Naive thymus-derived CD4-positive, alpha-beta T cell (primary cell): ENCODE measurements at regions not wholly inside any gene's neighbourhood (a gene's known extent, or its start where the extent isn't known, plus 50 kb on each side); places are given as distances from the start of the nearest gene placed in this dataset.
"Not testable (repeated sequence)": the region's sequence is repeated elsewhere in the genome, so short reads cannot be mapped to it uniquely, and the experiment has no call there.

Source experiments
- ATAC-seq: fragments of 150-1000 bp; cut with Tn5 transposase; 2 replicates; pipeline ENCODE4 v1.10.0; 2021; ENCODE audit warnings: mild to moderate bottlenecking, moderate library complexity
- CTCF ChIA-PET: fragments of 350-600 bp; sonication (Branson Sonifier 250); formaldehyde crosslinking; loops from one replicate; lab custom pipeline; 2021; ENCODE audit warnings: antibody characterized with exemption; lab: Charles Lee
- POLR2A ChIA-PET: fragments of 350-600 bp; sonication (Branson Sonifier 250); formaldehyde crosslinking; loops from one replicate; lab custom pipeline; 2021; ENCODE audit warnings: antibody characterized with exemption, inconsistent platforms; lab: Charles Lee
- DNase-seq, 9 donors: peaks; one replicate each; pipeline versions ENCODE4 v3.0.0 to v3.0.0-alpha.2; 2020 to 2022; ENCODE audit warnings: mixed read lengths in 1 of 9
- H3K27ac ChIP-seq: one replicate; pipeline ENCODE4 v1.7.0; 2013; ENCODE audit warnings: mild to moderate bottlenecking, low read depth, low read length, moderate library complexity
- H3K27me3 ChIP-seq, 2 donors: one replicate each; pipeline ENCODE4 v1.7.0; 2013; ENCODE audit warnings: low read length in 2 of 2, mild to moderate bottlenecking in 2 of 2, moderate library complexity in 2 of 2; ENCODE audit not compliant: control insufficient read depth in 2 of 2, insufficient read depth in 2 of 2
- H3K36me3 ChIP-seq, 3 experiments: 1 replicate in 2 of 3; 2 replicates in 1 of 3; pipeline ENCODE4 v1.7.0; 2013; ENCODE audit warnings: low read length in 3 of 3, mild to moderate bottlenecking in 3 of 3, moderate library complexity in 1 of 3; ENCODE audit not compliant: insufficient read depth in 3 of 3, control insufficient read depth in 2 of 3
- H3K4me1 ChIP-seq, 2 donors: one replicate each; pipeline ENCODE4 v1.7.0; 2013; ENCODE audit warnings: low read length in 2 of 2, mild to moderate bottlenecking in 2 of 2, moderate library complexity in 1 of 2; ENCODE audit not compliant: control insufficient read depth in 2 of 2, insufficient read depth in 2 of 2
- H3K4me3 ChIP-seq: 2 replicates; pipeline ENCODE4 v1.7.0; 2013; ENCODE audit warnings: mild to moderate bottlenecking, low read length
- H3K9me3 ChIP-seq, 3 experiments: 1 replicate in 2 of 3; 2 replicates in 1 of 3; pipeline ENCODE4 v1.7.0; 2013; ENCODE audit warnings: low read length in 3 of 3; ENCODE audit not compliant: control insufficient read depth in 2 of 3
- H3K27ac Mint-ChIP-seq, 9 donors: one replicate each; pipeline ENCODE4 v1.8.0; 2020 to 2022; ENCODE audit warnings: mixed read lengths in 9 of 9, mild to moderate bottlenecking in 8 of 9, moderate library complexity in 5 of 9, inconsistent platforms in 2 of 9
- H3K27me3 Mint-ChIP-seq, 5 donors: one replicate each; pipeline ENCODE4 v1.8.0; 2021 to 2022; ENCODE audit warnings: mixed read lengths in 5 of 5, mild to moderate bottlenecking in 1 of 5
- H3K36me3 Mint-ChIP-seq, 5 donors: one replicate each; pipeline ENCODE4 v1.8.0; 2020 to 2022; ENCODE audit warnings: mixed read lengths in 5 of 5, mild to moderate bottlenecking in 3 of 5, inconsistent platforms in 1 of 5
- H3K4me1 Mint-ChIP-seq, 7 donors: one replicate each; pipeline ENCODE4 v1.8.0; 2020 to 2022; ENCODE audit warnings: mixed read lengths in 7 of 7, mild to moderate bottlenecking in 3 of 7, inconsistent platforms in 1 of 7
- H3K4me3 Mint-ChIP-seq, 10 donors: one replicate each; pipeline ENCODE4 v1.8.0; 2020 to 2022; ENCODE audit warnings: mild to moderate bottlenecking in 10 of 10, mixed read lengths in 10 of 10, moderate library complexity in 6 of 10, inconsistent platforms in 2 of 10
- H3K9me3 Mint-ChIP-seq, 11 donors: one replicate each; pipeline ENCODE4 v1.8.0; 2020 to 2022; ENCODE audit warnings: mixed read lengths in 11 of 11, mild to moderate bottlenecking in 4 of 11, inconsistent platforms in 1 of 11, moderate library complexity in 1 of 11
- intact Hi-C, 2 donors: fragments of 100-400 bp; cut with micrococcal nuclease; formaldehyde crosslinking; loops; one replicate each; pipeline ENCODE4 v1.15.1; 2023

DNA sequence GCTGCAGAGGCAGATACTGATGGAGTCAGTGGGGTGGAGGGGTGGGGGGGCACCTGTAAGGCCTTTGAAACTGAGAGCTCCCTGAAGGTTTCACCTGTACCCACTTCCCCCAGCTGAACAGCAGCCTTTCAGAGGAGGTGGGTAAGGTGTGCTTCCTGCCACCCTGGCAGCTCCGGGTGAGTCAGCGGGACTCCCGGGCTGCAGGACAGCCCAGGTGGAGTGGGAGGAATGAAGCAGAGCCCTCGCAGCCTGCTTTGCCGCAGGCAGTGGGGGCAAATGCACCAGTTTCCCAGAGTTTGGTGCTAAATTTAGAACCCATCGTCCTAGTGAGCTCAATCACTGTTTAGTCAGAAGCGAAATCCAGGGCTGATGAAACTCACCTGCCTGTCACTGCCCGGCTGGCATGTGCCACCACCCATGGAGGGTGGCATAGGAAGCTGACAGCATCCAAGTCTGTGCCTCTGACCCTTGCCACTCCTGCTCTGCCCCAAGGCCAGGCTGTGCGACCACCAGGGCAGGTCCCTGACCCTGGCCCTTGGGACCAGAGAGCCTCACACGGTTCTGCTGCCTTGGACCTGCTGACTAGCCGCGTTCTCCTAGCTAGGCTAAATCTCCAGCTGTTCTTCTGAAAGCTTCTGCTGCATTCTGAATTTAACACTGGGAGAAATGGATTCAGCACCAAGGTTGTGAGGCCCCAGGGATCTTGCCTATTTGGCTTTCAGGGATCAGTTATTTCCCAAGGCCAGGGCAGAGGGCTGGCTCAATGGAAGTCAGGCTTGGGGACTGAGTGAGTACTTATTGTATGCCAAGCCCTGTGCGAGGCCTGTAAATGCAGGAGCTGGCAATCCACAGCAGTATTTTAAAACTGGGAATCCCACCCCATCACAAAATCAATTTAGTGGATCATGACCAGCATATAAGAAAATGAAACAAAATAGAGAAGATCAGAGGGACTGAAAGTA is 67.3 kb upstream of the RASGRF1 start:
- Mint-ChIP-seq H3K4me3 (no peak overlapping the region), H3K9me3 (no peaks in the 10 kb centered on the region), H3K27me3 (peaks cover 0 to 14% (median 7%) of the 10 kb centered on the region in 5 donors), H3K27ac (no peak overlapping the region), H3K36me3 (no peaks in the 10 kb centered on the region), H3K4me1 (no peaks in the 10 kb centered on the region)
- ChIA-PET POLR2A (no interaction called here), CTCF (no interaction called here)
- ATAC-seq (no peak), DNase-seq (no peak)
- H3K27me3 ChIP-seq, result no peaks in the 10 kb centered on the region
- H3K4me3 ChIP-seq, result no peak overlapping the region
- no peak overlapping the region for H3K27ac ChIP-seq
- no peaks in the 10 kb centered on the region for H3K9me3 ChIP-seq
- no peaks in the 10 kb centered on the region for H3K36me3 ChIP-seq
- H3K4me1 ChIP-seq, result no peaks in the 10 kb centered on the region
- intact Hi-C loops, result no loop called here

DNA sequence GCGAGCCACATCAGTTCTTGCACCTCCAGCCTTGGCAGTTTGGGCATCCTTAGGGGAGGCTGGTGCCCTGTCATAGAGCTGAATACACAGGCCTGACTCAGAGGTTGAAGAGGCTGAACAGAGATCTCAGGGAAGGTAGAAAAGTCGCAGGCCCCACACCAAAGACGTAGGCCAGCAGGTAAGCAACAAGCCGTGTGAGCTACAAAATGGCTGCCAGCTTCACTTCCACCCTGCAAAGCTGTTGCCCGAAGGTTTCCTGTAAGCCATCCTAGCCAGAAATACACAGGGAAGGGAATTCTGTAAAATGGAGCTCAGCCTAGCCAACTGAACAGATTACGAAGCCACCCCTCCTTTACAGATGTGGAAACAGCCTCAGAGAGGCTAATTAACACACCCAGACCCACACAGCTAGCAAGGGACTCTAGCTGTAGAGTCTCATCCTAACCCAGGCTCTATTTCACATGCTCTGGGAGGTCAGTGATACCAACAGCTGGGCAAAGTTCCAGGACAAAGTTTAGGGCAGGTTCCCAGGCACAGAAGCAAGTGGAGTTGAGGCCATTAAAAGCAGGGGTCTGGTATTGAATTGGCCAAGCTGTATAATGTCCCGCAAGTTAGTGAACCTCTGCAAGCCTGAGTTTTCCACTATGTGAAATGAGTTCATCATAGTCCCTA is 66.3 kb upstream of the RASGRF1 start:
- POLR2A ChIA-PET, result no interaction called here
- DNase-seq (no peak), ATAC-seq (no peak)
- H3K4me3 ChIP-seq, result no peak overlapping the region
- no peaks in the 10 kb centered on the region for H3K36me3 Mint-ChIP-seq
- no peak overlapping the region for H3K27ac Mint-ChIP-seq
- H3K9me3 ChIP-seq, result no peaks in the 10 kb centered on the region
- no peaks in the 10 kb centered on the region for H3K4me1 Mint-ChIP-seq
- H3K36me3 ChIP-seq, result no peaks in the 10 kb centered on the region
- CTCF ChIA-PET, result interaction anchor here (0.6 kb wide), 1 partner anchor 59 kb away, joined by 4 read pairs; no protein-coding TSS in a partner anchor
- intact Hi-C loops, result no loop called here
- no peaks in the 10 kb centered on the region for H3K27me3 ChIP-seq
- no peak overlapping the region for H3K27ac ChIP-seq
- H3K4me1 ChIP-seq, result no peaks in the 10 kb centered on the region
- peaks cover 5 to 20% (median 7%) of the 10 kb centered on the region in 5 donors for H3K27me3 Mint-ChIP-seq
- H3K4me3 Mint-ChIP-seq, result no peak overlapping the region
- no peaks in the 10 kb centered on the region for H3K9me3 Mint-ChIP-seq

DNA sequence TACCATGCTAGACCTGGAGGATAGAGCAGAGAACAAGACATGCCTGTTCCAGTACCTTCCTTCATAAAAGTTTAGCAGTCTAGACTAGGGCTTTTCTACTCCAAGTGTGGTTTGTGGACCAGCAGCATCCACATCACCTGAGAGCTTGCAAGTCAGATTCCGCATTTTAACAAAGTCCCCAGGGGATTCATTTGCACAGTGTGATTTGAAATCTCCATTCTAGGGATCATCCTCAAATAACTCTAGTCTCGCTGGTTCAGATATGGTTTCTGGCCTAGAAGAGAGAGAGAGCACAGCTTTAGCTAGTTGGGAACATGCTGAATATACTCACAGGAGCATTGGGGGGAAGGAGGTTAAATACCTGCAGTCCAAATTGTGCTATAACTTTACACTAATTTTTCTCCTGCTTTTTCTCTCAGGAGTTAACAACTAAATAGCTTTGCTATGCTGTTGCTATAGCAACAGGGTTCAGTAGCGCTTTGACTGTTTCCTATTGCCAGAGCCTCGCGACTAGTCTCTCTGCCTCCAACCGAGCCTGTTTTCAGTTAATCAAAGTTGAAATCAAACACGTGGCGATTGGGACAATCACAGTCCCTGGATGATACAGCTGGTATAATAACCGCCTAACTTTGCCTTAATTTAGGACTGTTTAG is 64.0 kb upstream of the RASGRF1 start:
- intact Hi-C loops, result no loop called here
- H3K4me3 Mint-ChIP-seq, result no peak overlapping the region
- no peak for DNase-seq
- ChIA-PET CTCF (no interaction called here), POLR2A (no interaction called here)
- H3K9me3 Mint-ChIP-seq, result peaks cover 0 to 8% (median 5%) of the 10 kb centered on the region in 11 donors
- H3K27ac Mint-ChIP-seq, result no peak overlapping the region
- no peaks in the 10 kb centered on the region for H3K36me3 Mint-ChIP-seq
- Histone ChIP-seq H3K4me1 (no peaks in the 10 kb centered on the region), H3K27ac (no peak overlapping the region), H3K9me3 (no peaks in the 10 kb centered on the region), H3K27me3 (no peaks in the 10 kb centered on the region), H3K4me3 (no peak overlapping the region), H3K36me3 (no peaks in the 10 kb centered on the region)
- H3K27me3 Mint-ChIP-seq, result peaks cover 5 to 27% (median 11%) of the 10 kb centered on the region in 5 donors
- ATAC-seq, result no peak
- no peaks in the 10 kb centered on the region for H3K4me1 Mint-ChIP-seq

DNA sequence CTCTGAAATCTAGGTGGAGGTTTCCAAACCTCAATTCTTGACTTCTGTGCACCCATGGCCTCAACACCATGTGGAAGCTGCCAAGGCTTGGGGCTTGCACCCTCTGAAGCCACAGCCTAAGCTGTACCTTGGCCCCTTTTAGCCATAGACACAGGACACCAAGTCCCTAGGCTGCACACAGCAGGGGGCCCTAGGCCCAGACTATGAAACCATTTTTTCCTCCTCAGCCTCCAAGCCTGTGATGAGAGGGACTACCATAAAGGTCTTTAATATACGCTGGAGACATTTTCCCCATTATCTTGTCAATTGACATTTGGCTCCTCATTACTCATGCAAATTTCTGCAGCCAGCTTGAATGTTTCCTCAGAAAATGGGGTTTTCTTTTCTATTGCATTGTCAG is 53.7 kb upstream of the RASGRF1 start:
- POLR2A ChIA-PET, ATAC-seq, H3K27me3 ChIP-seq, H3K27ac ChIP-seq, H3K4me3 Mint-ChIP-seq, DNase-seq, CTCF ChIA-PET, H3K27ac Mint-ChIP-seq, H3K4me3 ChIP-seq, H3K4me1 ChIP-seq, H3K4me1 Mint-ChIP-seq, intact Hi-C loops, H3K36me3 ChIP-seq: not testable (repeated sequence)
- Mint-ChIP-seq H3K36me3 (peaks cover 0 to 22% (median 0%) of the 10 kb centered on the region in 5 donors), H3K27me3 (peaks cover 16 to 44% (median 26%) of the 10 kb centered on the region in 5 donors), H3K9me3 (peaks cover 12 to 74% (median 26%) of the 10 kb centered on the region in 11 donors)
- H3K9me3 ChIP-seq, result peaks cover 0 to 18% (median 0%) of the 10 kb centered on the region in 3 experiments

DNA sequence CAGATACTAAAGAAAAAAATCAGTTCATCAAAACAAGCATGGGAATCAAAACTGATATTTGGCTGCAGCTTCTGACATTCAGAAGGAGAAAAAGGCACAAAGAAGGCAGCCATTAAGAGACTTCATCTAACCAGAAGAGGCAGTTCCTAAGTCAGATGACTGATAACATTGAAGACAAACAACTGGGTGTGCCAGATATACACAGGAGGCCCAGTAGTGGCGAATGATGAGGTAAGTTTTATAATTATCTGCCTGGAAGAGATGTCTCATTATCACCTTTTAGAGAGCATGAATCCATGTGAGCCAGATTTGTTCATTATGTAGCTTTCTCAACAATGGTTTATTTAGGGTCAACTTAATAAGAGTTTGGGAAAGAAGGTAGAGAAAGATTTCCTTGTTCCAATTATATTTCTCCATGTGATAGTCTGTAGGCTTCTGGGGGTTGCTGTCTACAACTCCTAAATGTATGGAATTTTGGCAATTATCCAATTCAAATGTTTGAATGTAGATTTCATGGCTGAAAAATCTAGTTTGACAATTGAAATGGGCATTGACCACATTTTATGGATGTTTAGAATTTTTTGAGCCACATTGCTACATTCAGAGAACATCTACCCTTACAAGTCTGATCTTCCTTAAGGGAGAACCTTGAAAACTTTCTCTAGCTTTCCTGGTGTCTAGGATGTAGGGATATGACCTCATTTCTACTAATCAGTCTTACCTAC is 50.4 kb upstream of the RASGRF1 start:
- no peaks in the 10 kb centered on the region for H3K36me3 ChIP-seq
- H3K4me3 Mint-ChIP-seq, result no peak overlapping the region
- no peaks in the 10 kb centered on the region for H3K27me3 ChIP-seq
- H3K27ac Mint-ChIP-seq, result no peak overlapping the region
- no peaks in the 10 kb centered on the region for H3K4me1 Mint-ChIP-seq
- no peak for ATAC-seq
- no peak overlapping the region for H3K4me3 ChIP-seq
- no peaks in the 10 kb centered on the region for H3K4me1 ChIP-seq
- no peak overlapping the region for H3K27ac ChIP-seq
- peaks cover 0 to 14% (median 0%) of the 10 kb centered on the region in 5 donors for H3K36me3 Mint-ChIP-seq
- H3K27me3 Mint-ChIP-seq, result peaks cover 29 to 38% (median 31%) of the 10 kb centered on the region in 5 donors
- CTCF ChIA-PET, result no interaction called here
- no peak for DNase-seq
- peaks cover 7 to 47% (median 17%) of the 10 kb centered on the region in 11 donors for H3K9me3 Mint-ChIP-seq
- POLR2A ChIA-PET, result no interaction called here
- H3K9me3 ChIP-seq, result peaks cover 0 to 18% (median 0%) of the 10 kb centered on the region in 3 experiments
- intact Hi-C loops, result no loop called here
